Fibroblast of lung (primary cell): ENCODE measurements at regions not wholly inside any gene's neighbourhood (a gene's known extent, or its start where the extent isn't known, plus 50 kb on each side); places are given as distances from the start of the nearest gene placed in this dataset.

Experiments
- EZH2 ChIP-seq: IDR thresholded peaks from 2 replicates; pipeline ENCODE4 v1.5.1; 2012; ENCODE audit warnings: low read length, control low read depth, mild to moderate bottlenecking; ENCODE audit errors: missing control alignments
- TF ChIP-seq, protein P1 (sequence below), 2 donors: IDR thresholded peaks in 1 of 2; conservative IDR thresholded peaks in 1 of 2; 1 replicate in 1 of 2; 2 replicates in 1 of 2; pipeline ENCODE4 v1.5.1; 2011 to 2012; ENCODE audit warnings: low read length in 2 of 2, control low read depth in 1 of 2, inconsistent platforms in 1 of 2, low read depth in 1 of 2, mild to moderate bottlenecking in 1 of 2

DNA sequence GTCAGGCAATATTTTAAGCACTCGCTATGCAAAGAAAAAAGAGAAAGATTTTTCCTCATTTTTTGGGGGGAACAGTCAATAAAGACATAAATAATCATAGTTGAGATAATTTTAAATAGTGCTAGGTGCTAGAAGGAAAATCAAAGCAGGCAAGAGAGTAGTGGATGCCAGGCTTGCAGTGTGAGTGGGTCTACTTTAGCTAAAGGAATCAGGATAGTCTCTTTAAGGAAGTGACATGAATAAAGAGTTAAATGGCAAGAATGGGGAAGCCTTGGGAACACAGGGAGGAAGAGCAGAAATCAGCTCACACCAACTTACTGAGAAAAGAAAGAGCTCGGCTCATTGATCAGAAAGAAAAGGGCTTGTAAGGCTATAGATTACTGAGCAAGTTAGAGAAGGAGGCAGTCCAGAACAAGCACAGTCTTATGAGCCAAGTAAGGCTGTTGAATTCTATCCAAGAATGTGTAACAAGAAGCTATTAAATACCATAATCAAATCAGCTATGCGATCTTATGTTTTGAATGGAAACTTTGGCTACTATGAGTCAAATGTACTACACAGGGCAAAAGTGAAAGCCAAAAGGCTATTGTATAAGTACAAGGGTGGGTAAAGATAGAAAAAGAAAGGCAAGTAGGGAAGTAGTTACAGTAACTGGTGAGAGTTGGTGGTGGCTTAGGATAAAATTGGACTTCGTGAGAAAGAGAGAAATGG lies 833.8 kb upstream of the PIK3C3 start:
- TF ChIP-seq, protein P1, sequence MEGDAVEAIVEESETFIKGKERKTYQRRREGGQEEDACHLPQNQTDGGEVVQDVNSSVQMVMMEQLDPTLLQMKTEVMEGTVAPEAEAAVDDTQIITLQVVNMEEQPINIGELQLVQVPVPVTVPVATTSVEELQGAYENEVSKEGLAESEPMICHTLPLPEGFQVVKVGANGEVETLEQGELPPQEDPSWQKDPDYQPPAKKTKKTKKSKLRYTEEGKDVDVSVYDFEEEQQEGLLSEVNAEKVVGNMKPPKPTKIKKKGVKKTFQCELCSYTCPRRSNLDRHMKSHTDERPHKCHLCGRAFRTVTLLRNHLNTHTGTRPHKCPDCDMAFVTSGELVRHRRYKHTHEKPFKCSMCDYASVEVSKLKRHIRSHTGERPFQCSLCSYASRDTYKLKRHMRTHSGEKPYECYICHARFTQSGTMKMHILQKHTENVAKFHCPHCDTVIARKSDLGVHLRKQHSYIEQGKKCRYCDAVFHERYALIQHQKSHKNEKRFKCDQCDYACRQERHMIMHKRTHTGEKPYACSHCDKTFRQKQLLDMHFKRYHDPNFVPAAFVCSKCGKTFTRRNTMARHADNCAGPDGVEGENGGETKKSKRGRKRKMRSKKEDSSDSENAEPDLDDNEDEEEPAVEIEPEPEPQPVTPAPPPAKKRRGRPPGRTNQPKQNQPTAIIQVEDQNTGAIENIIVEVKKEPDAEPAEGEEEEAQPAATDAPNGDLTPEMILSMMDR (conservative IDR thresholded peaks at IDR 0.05 in 1 of 2, IDR thresholded peaks at IDR 0.05 in 1 of 2; ENCODE audit: low read depth in 1 of 2, low read length in 2 of 2): no peak
- no peak for TF ChIP-seq EZH2
